GM18505 (cell line): ENCODE measurements at regions not wholly inside any gene's neighbourhood (a gene's known extent, or its start where the extent isn't known, plus 50 kb on each side); places are given as distances from the start of the nearest gene placed in this dataset.
"Not testable (repeated sequence)": the region's sequence is repeated elsewhere in the genome, so short reads cannot be mapped to it uniquely, and the experiment has no call there.

Experiments used
- ATAC-seq: cut with Tn5 transposase; IDR thresholded peaks from one replicate; pipeline ENCODE4 v1.9.1; 2021; ENCODE audit not compliant: unreplicated experiment
- POLR2A ChIP-seq: IDR thresholded peaks from 4 replicates; pipeline ENCODE4 v1.6.1; 2011; ENCODE audit warnings: borderline replicate concordance; ENCODE audit not compliant: insufficient read depth, insufficient read length; ENCODE audit errors: extremely low read depth

GRCh38 chr16:62829607-62830006, 793.4 kb upstream of the CDH8 start:
- no peak for TF ChIP-seq POLR2A
- no peak for ATAC-seq

- no peak for ATAC-seq
- no peak for TF ChIP-seq POLR2A
Observed at GRCh38 chr16:62829084-62829483, 792.8 kb upstream of the CDH8 start.

GRCh38 chr16:62821824-62822223, 785.6 kb upstream of the CDH8 start:
- ATAC-seq, result no peak
- no peak for TF ChIP-seq POLR2A

- no peak for ATAC-seq
- no peak for TF ChIP-seq POLR2A
Observed at GRCh38 chr16:62816971-62817519, 780.8 kb upstream of the CDH8 start.

- no peak for ATAC-seq
- TF ChIP-seq POLR2A, result no peak
Observed at GRCh38 chr16:62814891-62815290, 778.7 kb upstream of the CDH8 start.

GRCh38 chr16:62805221-62805857, 769.1 kb upstream of the CDH8 start:
- no peak for ATAC-seq
- TF ChIP-seq POLR2A, result no peak

GRCh38 chr16:62794724-62795123, 758.5 kb upstream of the CDH8 start:
- no peak for TF ChIP-seq POLR2A
- no peak for ATAC-seq

- ATAC-seq, result not testable (repeated sequence)
Observed at GRCh38 chr16:62780081-62780480, 743.8 kb upstream of the CDH8 start.

GRCh38 chr16:62764572-62764971, 728.3 kb upstream of the CDH8 start:
- no peak for ATAC-seq
- no peak for TF ChIP-seq POLR2A

GRCh38 chr16:62760398-62760797, 724.2 kb upstream of the CDH8 start:
- TF ChIP-seq POLR2A, result no peak
- ATAC-seq, result no peak

GRCh38 chr16:62755938-62756337, 719.7 kb upstream of the CDH8 start:
- TF ChIP-seq POLR2A, result no peak
- ATAC-seq, result no peak

GRCh38 chr16:62752854-62753253, 716.6 kb upstream of the CDH8 start:
- TF ChIP-seq POLR2A, result no peak
- no peak for ATAC-seq

GRCh38 chr16:62751218-62751617, 715.0 kb upstream of the CDH8 start:
- TF ChIP-seq POLR2A, result no peak
- no peak for ATAC-seq

GRCh38 chr16:62741692-62742091, 705.5 kb upstream of the CDH8 start:
- TF ChIP-seq POLR2A, result no peak
- ATAC-seq, result no peak
